H9 (cell line): ENCODE measurements at regions not wholly inside any gene's neighbourhood (a gene's known extent, or its start where the extent isn't known, plus 50 kb on each side); places are given as distances from the start of the nearest gene placed in this dataset.

Experiments
- DNase-seq: peaks from one replicate; pipeline ENCODE4 v3.0.0-alpha.2; 2017
- H2AFZ ChIP-seq: one replicate; pipeline ENCODE4 v1.6.1; 2013; ENCODE audit warnings: mild to moderate bottlenecking, low read length, control low read depth, moderate library complexity
- H2AK5ac ChIP-seq: 2 replicates; pipeline ENCODE4 v1.6.1; 2013; ENCODE audit warnings: low read length, control low read depth, mixed read lengths; ENCODE audit not compliant: insufficient read length
- H2BK120ac ChIP-seq: one replicate; pipeline ENCODE4 v1.6.1; 2013; ENCODE audit warnings: low read depth, mild to moderate bottlenecking, low read length, control low read depth, inconsistent platforms; ENCODE audit not compliant: poor library complexity, severe bottlenecking
- H2BK12ac ChIP-seq: 2 replicates; pipeline ENCODE4 v1.6.1; 2013; ENCODE audit warnings: low read length, control low read depth, mixed read lengths, low read depth; ENCODE audit not compliant: insufficient read length
- H2BK15ac ChIP-seq: 2 replicates; pipeline ENCODE4 v1.6.1; 2013; ENCODE audit warnings: low read depth, low read length, control low read depth
- H2BK20ac ChIP-seq: one replicate; pipeline ENCODE4 v1.6.1; 2013; ENCODE audit warnings: low read depth, mild to moderate bottlenecking, low read length, control low read depth, inconsistent platforms; ENCODE audit not compliant: poor library complexity, severe bottlenecking
- H2BK5ac ChIP-seq: 2 replicates; pipeline ENCODE4 v1.6.1; 2013; ENCODE audit warnings: low read length, control low read depth, mixed read lengths; ENCODE audit not compliant: insufficient read length
- H3K14ac ChIP-seq: 2 replicates; pipeline ENCODE4 v1.6.1; 2013; ENCODE audit warnings: low read length, control low read depth; ENCODE audit not compliant: insufficient read depth
- H3K18ac ChIP-seq: 2 replicates; pipeline ENCODE4 v1.6.1; 2013; ENCODE audit warnings: low read depth, mild to moderate bottlenecking, mixed read lengths, low read length, control low read depth; ENCODE audit not compliant: insufficient read length
- H3K23ac ChIP-seq: 2 replicates; pipeline ENCODE4 v1.6.1; 2013; ENCODE audit warnings: low read length, control low read depth, mixed read lengths, low read depth; ENCODE audit not compliant: insufficient read length
- H3K23me2 ChIP-seq: 2 replicates; pipeline ENCODE4 v1.6.1; 2013; ENCODE audit warnings: low read depth, mild to moderate bottlenecking, mixed read lengths, low read length, control low read depth; ENCODE audit not compliant: insufficient read length, poor library complexity, severe bottlenecking
- H3K27ac ChIP-seq: 2 replicates; pipeline ENCODE4 v1.5.1; 2013; ENCODE audit warnings: low read length, control low read depth, mixed read lengths, low read depth; ENCODE audit not compliant: insufficient read length
- H3K27me3 ChIP-seq: 2 replicates; pipeline ENCODE4 v1.6.1; 2013; ENCODE audit warnings: low read length, control low read depth, inconsistent platforms; ENCODE audit not compliant: insufficient read depth
- H3K4ac ChIP-seq: 2 replicates; pipeline ENCODE4 v1.6.1; 2013; ENCODE audit warnings: low read depth, mild to moderate bottlenecking, control low read depth, inconsistent platforms, low read length, moderate library complexity
- H3K4me1 ChIP-seq: 2 replicates; pipeline ENCODE4 v1.6.1; 2013; ENCODE audit warnings: low read length, control low read depth, inconsistent platforms; ENCODE audit not compliant: insufficient read depth
- H3K4me2 ChIP-seq: 2 replicates; pipeline ENCODE4 v1.6.1; 2013; ENCODE audit warnings: low read length, control low read depth, mixed read lengths; ENCODE audit not compliant: insufficient read length, insufficient read depth
- H3K56ac ChIP-seq: 2 replicates; pipeline ENCODE4 v1.6.1; 2013; ENCODE audit warnings: low read depth, mild to moderate bottlenecking, mixed read lengths, low read length, control low read depth; ENCODE audit not compliant: insufficient read length
- H3K79me1 ChIP-seq: 2 replicates; pipeline ENCODE4 v1.6.1; 2013; ENCODE audit warnings: low read depth, mild to moderate bottlenecking, moderate library complexity, low read length, control low read depth, inconsistent platforms; ENCODE audit not compliant: insufficient read depth, poor library complexity, severe bottlenecking
- H3K79me2 ChIP-seq: 2 replicates; pipeline ENCODE4 v1.6.1; 2013; ENCODE audit warnings: low read length, control low read depth, inconsistent platforms; ENCODE audit not compliant: insufficient read depth
- H3K9ac ChIP-seq: 2 replicates; pipeline ENCODE4 v1.6.1; 2013; ENCODE audit warnings: low read length, control low read depth, mixed read lengths; ENCODE audit not compliant: insufficient read length; ENCODE audit errors: extremely low read depth
- H3K9me3 ChIP-seq: one replicate; pipeline ENCODE4 v1.6.1; 2013; ENCODE audit warnings: low read depth, low read length, inconsistent platforms; ENCODE audit not compliant: control insufficient read depth
- H3T11ph ChIP-seq: one replicate; pipeline ENCODE4 v1.6.1; 2013; ENCODE audit warnings: mild to moderate bottlenecking, low read length, control low read depth, inconsistent platforms
- H4K20me1 ChIP-seq: one replicate; pipeline ENCODE4 v1.6.1; 2013; ENCODE audit not compliant: control insufficient read depth, insufficient read length, insufficient read depth
- H4K5ac ChIP-seq: 2 replicates; pipeline ENCODE4 v1.6.1; 2013; ENCODE audit warnings: low read depth, mild to moderate bottlenecking, mixed read lengths, low read length, control low read depth; ENCODE audit not compliant: insufficient read length
- H4K8ac ChIP-seq: replicated peaks from 2 replicates; pipeline ENCODE4 v1.6.1; 2013; ENCODE audit warnings: low read length, control low read depth, mixed read lengths, low read depth; ENCODE audit not compliant: insufficient read length
- H4K91ac ChIP-seq: 2 replicates; pipeline ENCODE4 v1.6.1; 2013; ENCODE audit warnings: low read depth, mild to moderate bottlenecking, moderate library complexity, mixed read lengths, low read length, control low read depth; ENCODE audit not compliant: insufficient read length
- H3K27ac Mint-ChIP-seq, 3 experiments: 2 replicates in 2 of 3; 3 replicates in 1 of 3; pipeline ENCODE4 v1.8.0; 2020 to 2021; ENCODE audit warnings: mixed read lengths in 3 of 3, mild to moderate bottlenecking in 1 of 3, moderate library complexity in 1 of 3
- H3K27me3 Mint-ChIP-seq: 2 replicates; pipeline ENCODE4 v1.8.0; 2021; ENCODE audit warnings: low read depth, mild to moderate bottlenecking, moderate library complexity, mixed read lengths
- H3K36me3 Mint-ChIP-seq, 3 experiments: 2 replicates in 2 of 3; 3 replicates in 1 of 3; pipeline ENCODE4 v1.8.0; 2020 to 2021; ENCODE audit warnings: low read depth in 3 of 3, mixed read lengths in 3 of 3; ENCODE audit not compliant: insufficient read depth in 1 of 3
- H3K4me1 Mint-ChIP-seq, 2 experiments: 2 replicates each; pipeline ENCODE4 v1.8.0; 2020; ENCODE audit warnings: mixed read lengths in 2 of 2
- H3K4me3 Mint-ChIP-seq, 2 experiments: 2 replicates in 1 of 2; 3 replicates in 1 of 2; pipeline ENCODE4 v1.8.0; 2020 to 2021; ENCODE audit warnings: mild to moderate bottlenecking in 2 of 2, mixed read lengths in 2 of 2, moderate library complexity in 1 of 2
- H3K9me3 Mint-ChIP-seq, 2 experiments: 2 replicates in 1 of 2; 3 replicates in 1 of 2; pipeline ENCODE4 v1.8.0; 2020; ENCODE audit warnings: mild to moderate bottlenecking in 2 of 2, mixed read lengths in 2 of 2, moderate library complexity in 1 of 2
- CTCF ChIP-seq: fragments of 200-600 bp; sonication (generic); conservative IDR thresholded peaks from 3 replicates; pipeline ENCODE4 v1.8.0; 2021; ENCODE audit warnings: antibody characterized with exemption, mild to moderate bottlenecking
- WGBS: extraction: QIAGEN DNeasy Blood & Tissue Kit; methylation state at CpG from one replicate; pipeline ENCODE4 v1.1.7; 2013; ENCODE audit warnings: missing lambda C conversion rate, low lambda C conversion rate, mixed read lengths; ENCODE audit not compliant: insufficient read length; ENCODE audit errors: extremely low coverage; 5-methylcytosine and 5-hydroxymethylcytosine counted together

GRCh38 chr3:177522051-177522450 lies 324.8 kb upstream of the TBL1XR1 start:
- Histone ChIP-seq H3K79me2 (no peaks in the 10 kb centered on the region), H3K4me1 (peaks cover 3% of the 10 kb centered on the region; the same call in 1 of the 2 replicates), H3K9me3 (no peaks in the 10 kb centered on the region), H3K14ac (no peak overlapping the region), H2AFZ (no peak overlapping the region), H3K9ac (no peak overlapping the region), H2BK15ac (no peak overlapping the region), H3T11ph (no peak overlapping the region), H3K79me1 (no peaks in the 10 kb centered on the region), H3K23ac (no peak overlapping the region), H4K8ac (no peak overlapping the region), H3K4ac (no peak overlapping the region), H2BK5ac (no peak overlapping the region), H3K18ac (no peak overlapping the region), H2BK20ac (no peak overlapping the region), H3K56ac (no peak overlapping the region), H2BK12ac (no peak overlapping the region), H4K5ac (no peak overlapping the region), H2AK5ac (no peak overlapping the region), H4K91ac (no peak overlapping the region), H3K27me3 (no peaks in the 10 kb centered on the region), H3K4me2 (no peak overlapping the region), H3K23me2 (no peaks in the 10 kb centered on the region), H2BK120ac (no peak overlapping the region), H4K20me1 (no peaks in the 10 kb centered on the region), H3K27ac (no peak overlapping the region)
- H3K27ac Mint-ChIP-seq, result no peak overlapping the region
- WGBS, result no CpG with 5 or more reads among the region's 4 CpGs
- peaks cover 0 to 3% of the 10 kb centered on the region in 2 experiments; a peak in 1 of 5 replicates for H3K9me3 Mint-ChIP-seq
- TF ChIP-seq CTCF, result no peak
- peaks cover 3% of the 10 kb centered on the region for H3K27me3 Mint-ChIP-seq
- H3K4me3 Mint-ChIP-seq, result no peak overlapping the region
- DNase-seq, result no peak
- 0 out of 7 replicates have a peak, but pooled peaks cover 0 to 4% (median 0%) of the 10 kb centered on the region in 3 experiments for H3K36me3 Mint-ChIP-seq
- peaks cover 13 to 17% of the 10 kb centered on the region in 2 experiments for H3K4me1 Mint-ChIP-seq
